ENCODE measurements at regions not wholly inside any gene's neighbourhood (a gene's known extent, or its start where the extent isn't known, plus 50 kb on each side); places are given as distances from the start of the nearest gene placed in this dataset.

GRCh38 chr16:77540646-77541045 lies 105.8 kb upstream of the ADAMTS18 start:
- Histone ChIP-seq H3K4me2 (ENCODE audit: low read depth, low read length, poor library complexity, severe bottlenecking) (no peak overlapping the region), H3K4me1 (ENCODE audit: low read length) (no peaks in the 10 kb centered on the region), H3K79me2 (ENCODE audit: low read length) (no peaks in the 10 kb centered on the region), H3K27ac (ENCODE audit: low read length) (no peak overlapping the region), H3K9me2 (replicated peaks; ENCODE audit: insufficient read depth, low read length) (no peaks in the 10 kb centered on the region), H3K36me3 (ENCODE audit: insufficient read depth, low read length) (no peaks in the 10 kb centered on the region), H3K4me3 (ENCODE audit: low read length) (no peak overlapping the region), H2AFZ (ENCODE audit: low read length) (no peak overlapping the region), H3K27me3 (ENCODE audit: low read length) (no peaks in the 10 kb centered on the region), H4K20me1 (ENCODE audit: insufficient read depth, low read depth, low read length) (no peaks in the 10 kb centered on the region), H3K9me3 (ENCODE audit: low read length) (no peaks in the 10 kb centered on the region), H3K9ac (ENCODE audit: low read length) (no peak overlapping the region)
- no peak for DNase-seq

GRCh38 chr16:77541165-77541564 lies 106.3 kb upstream of the ADAMTS18 start:
- H3K27me3 ChIP-seq (ENCODE audit: low read length): no peaks in the 10 kb centered on the region
- no peaks in the 10 kb centered on the region for H3K36me3 ChIP-seq (ENCODE audit: insufficient read depth, low read length)
- no peaks in the 10 kb centered on the region for H3K9me2 ChIP-seq (replicated peaks; ENCODE audit: insufficient read depth, low read length)
- no peaks in the 10 kb centered on the region for H4K20me1 ChIP-seq (ENCODE audit: insufficient read depth, low read depth, low read length)
- DNase-seq: no peak
- no peak overlapping the region for H3K9ac ChIP-seq (ENCODE audit: low read length)
- no peak overlapping the region for H3K4me3 ChIP-seq (ENCODE audit: low read length)
- H3K27ac ChIP-seq (ENCODE audit: low read length): no peak overlapping the region
- no peaks in the 10 kb centered on the region for H3K4me1 ChIP-seq (ENCODE audit: low read length)
- H3K79me2 ChIP-seq (ENCODE audit: low read length): no peaks in the 10 kb centered on the region
- no peak overlapping the region for H2AFZ ChIP-seq (ENCODE audit: low read length)
- H3K4me2 ChIP-seq (ENCODE audit: low read depth, low read length, poor library complexity, severe bottlenecking): no peak overlapping the region
- H3K9me3 ChIP-seq (ENCODE audit: low read length): no peaks in the 10 kb centered on the region

GRCh38 chr16:77548151-77548550 lies 113.3 kb upstream of the ADAMTS18 start:
- Histone ChIP-seq H3K36me3 (ENCODE audit: insufficient read depth, low read length) (no peaks in the 10 kb centered on the region), H3K4me1 (ENCODE audit: low read length) (no peaks in the 10 kb centered on the region), H3K27me3 (ENCODE audit: low read length) (no peaks in the 10 kb centered on the region), H2AFZ (ENCODE audit: low read length) (no peak overlapping the region), H3K4me3 (ENCODE audit: low read length) (no peak overlapping the region), H4K20me1 (ENCODE audit: insufficient read depth, low read depth, low read length) (no peaks in the 10 kb centered on the region), H3K9me3 (ENCODE audit: low read length) (no peaks in the 10 kb centered on the region), H3K79me2 (ENCODE audit: low read length) (no peaks in the 10 kb centered on the region), H3K4me2 (ENCODE audit: low read depth, low read length, poor library complexity, severe bottlenecking) (no peak overlapping the region), H3K27ac (ENCODE audit: low read length) (no peak overlapping the region), H3K9ac (ENCODE audit: low read length) (no peak overlapping the region), H3K9me2 (replicated peaks; ENCODE audit: insufficient read depth, low read length) (no peaks in the 10 kb centered on the region)
- no peak for DNase-seq

- Histone ChIP-seq H3K27me3 (ENCODE audit: low read length) (no peaks in the 10 kb centered on the region), H3K36me3 (ENCODE audit: insufficient read depth, low read length) (no peaks in the 10 kb centered on the region), H3K9me3 (ENCODE audit: low read length) (no peaks in the 10 kb centered on the region), H3K9ac (ENCODE audit: low read length) (no peak overlapping the region), H3K4me2 (ENCODE audit: low read depth, low read length, poor library complexity, severe bottlenecking) (no peak overlapping the region), H3K4me1 (ENCODE audit: low read length) (no peaks in the 10 kb centered on the region), H2AFZ (ENCODE audit: low read length) (no peak overlapping the region), H3K79me2 (ENCODE audit: low read length) (no peaks in the 10 kb centered on the region), H4K20me1 (ENCODE audit: insufficient read depth, low read depth, low read length) (no peaks in the 10 kb centered on the region), H3K9me2 (replicated peaks; ENCODE audit: insufficient read depth, low read length) (no peaks in the 10 kb centered on the region), H3K27ac (ENCODE audit: low read length) (no peak overlapping the region), H3K4me3 (ENCODE audit: low read length) (no peak overlapping the region)
- DNase-seq: no peak
Observed at GRCh38 chr16:77548766-77549165, 113.9 kb upstream of the ADAMTS18 start.

- Histone ChIP-seq H3K9ac (ENCODE audit: low read length) (no peak overlapping the region), H3K36me3 (ENCODE audit: insufficient read depth, low read length) (no peaks in the 10 kb centered on the region)
- no peak for DNase-seq
Observed at GRCh38 chr16:77549876-77550275, 115.0 kb upstream of the ADAMTS18 start.

GRCh38 chr16:77551357-77551756 lies 116.5 kb upstream of the ADAMTS18 start:
- Histone ChIP-seq H3K27ac (ENCODE audit: low read length) (no peak overlapping the region), H3K79me2 (ENCODE audit: low read length) (no peaks in the 10 kb centered on the region), H3K9ac (ENCODE audit: low read length) (no peak overlapping the region), H3K9me2 (replicated peaks; ENCODE audit: insufficient read depth, low read length) (no peaks in the 10 kb centered on the region), H4K20me1 (ENCODE audit: insufficient read depth, low read depth, low read length) (no peaks in the 10 kb centered on the region), H3K4me1 (ENCODE audit: low read length) (no peaks in the 10 kb centered on the region), H3K27me3 (ENCODE audit: low read length) (no peaks in the 10 kb centered on the region), H2AFZ (ENCODE audit: low read length) (no peak overlapping the region), H3K9me3 (ENCODE audit: low read length) (no peaks in the 10 kb centered on the region), H3K4me2 (ENCODE audit: low read depth, low read length, poor library complexity, severe bottlenecking) (no peak overlapping the region), H3K36me3 (ENCODE audit: insufficient read depth, low read length) (no peaks in the 10 kb centered on the region), H3K4me3 (ENCODE audit: low read length) (no peak overlapping the region)
- DNase-seq: peak; percentile 29

More at GRCh38 chr16:77549876-77550275, 115.0 kb upstream of the ADAMTS18 start:
- Histone ChIP-seq H3K4me2 (ENCODE audit: low read depth, low read length, poor library complexity, severe bottlenecking) (no peak overlapping the region), H3K27me3 (ENCODE audit: low read length) (no peaks in the 10 kb centered on the region), H3K9me2 (replicated peaks; ENCODE audit: insufficient read depth, low read length) (no peaks in the 10 kb centered on the region), H3K4me3 (ENCODE audit: low read length) (no peak overlapping the region), H3K4me1 (ENCODE audit: low read length) (no peaks in the 10 kb centered on the region), H3K27ac (ENCODE audit: low read length) (no peak overlapping the region), H3K79me2 (ENCODE audit: low read length) (no peaks in the 10 kb centered on the region), H4K20me1 (ENCODE audit: insufficient read depth, low read depth, low read length) (no peaks in the 10 kb centered on the region), H3K9me3 (ENCODE audit: low read length) (no peaks in the 10 kb centered on the region), H2AFZ (ENCODE audit: low read length) (no peak overlapping the region)

GRCh38 chr16:77553130-77553529 lies 118.3 kb upstream of the ADAMTS18 start:
- H3K27ac ChIP-seq (ENCODE audit: low read length): no peak overlapping the region
- no peak overlapping the region for H3K9ac ChIP-seq (ENCODE audit: low read length)
- H3K36me3 ChIP-seq (ENCODE audit: insufficient read depth, low read length): no peaks in the 10 kb centered on the region
- H3K4me1 ChIP-seq (ENCODE audit: low read length): no peaks in the 10 kb centered on the region
- H3K9me3 ChIP-seq (ENCODE audit: low read length): no peaks in the 10 kb centered on the region
- no peaks in the 10 kb centered on the region for H3K79me2 ChIP-seq (ENCODE audit: low read length)
- no peak for DNase-seq
- no peaks in the 10 kb centered on the region for H3K9me2 ChIP-seq (replicated peaks; ENCODE audit: insufficient read depth, low read length)
- H3K4me2 ChIP-seq (ENCODE audit: low read depth, low read length, poor library complexity, severe bottlenecking): no peak overlapping the region
- H3K27me3 ChIP-seq (ENCODE audit: low read length): no peaks in the 10 kb centered on the region
- no peaks in the 10 kb centered on the region for H4K20me1 ChIP-seq (ENCODE audit: insufficient read depth, low read depth, low read length)
- no peak overlapping the region for H3K4me3 ChIP-seq (ENCODE audit: low read length)
- H2AFZ ChIP-seq (ENCODE audit: low read length): no peak overlapping the region

GRCh38 chr16:77555126-77555525 lies 120.3 kb upstream of the ADAMTS18 start:
- no peak overlapping the region for H3K9ac ChIP-seq (ENCODE audit: low read length)
- DNase-seq: no peak
- H4K20me1 ChIP-seq (ENCODE audit: insufficient read depth, low read depth, low read length): no peaks in the 10 kb centered on the region
- no peaks in the 10 kb centered on the region for H3K4me1 ChIP-seq (ENCODE audit: low read length)
- no peak overlapping the region for H2AFZ ChIP-seq (ENCODE audit: low read length)
- no peak overlapping the region for H3K4me2 ChIP-seq (ENCODE audit: low read depth, low read length, poor library complexity, severe bottlenecking)
- H3K36me3 ChIP-seq (ENCODE audit: insufficient read depth, low read length): no peaks in the 10 kb centered on the region
- H3K4me3 ChIP-seq (ENCODE audit: low read length): no peak overlapping the region
- H3K9me2 ChIP-seq (replicated peaks; ENCODE audit: insufficient read depth, low read length): no peaks in the 10 kb centered on the region
- H3K9me3 ChIP-seq (ENCODE audit: low read length): no peaks in the 10 kb centered on the region
- no peak overlapping the region for H3K27ac ChIP-seq (ENCODE audit: low read length)
- H3K27me3 ChIP-seq (ENCODE audit: low read length): no peaks in the 10 kb centered on the region
- no peaks in the 10 kb centered on the region for H3K79me2 ChIP-seq (ENCODE audit: low read length)

- H3K9me2 ChIP-seq (replicated peaks; ENCODE audit: insufficient read depth, low read length): no peaks in the 10 kb centered on the region
- no peaks in the 10 kb centered on the region for H3K4me1 ChIP-seq (ENCODE audit: low read length)
- no peak for DNase-seq
- no peaks in the 10 kb centered on the region for H3K79me2 ChIP-seq (ENCODE audit: low read length)
- no peak overlapping the region for H3K4me3 ChIP-seq (ENCODE audit: low read length)
- no peak overlapping the region for H3K9ac ChIP-seq (ENCODE audit: low read length)
- H4K20me1 ChIP-seq (ENCODE audit: insufficient read depth, low read depth, low read length): no peaks in the 10 kb centered on the region
- no peak overlapping the region for H3K4me2 ChIP-seq (ENCODE audit: low read depth, low read length, poor library complexity, severe bottlenecking)
- no peaks in the 10 kb centered on the region for H3K9me3 ChIP-seq (ENCODE audit: low read length)
- no peaks in the 10 kb centered on the region for H3K27me3 ChIP-seq (ENCODE audit: low read length)
- no peaks in the 10 kb centered on the region for H3K36me3 ChIP-seq (ENCODE audit: insufficient read depth, low read length)
- H2AFZ ChIP-seq (ENCODE audit: low read length): no peak overlapping the region
- no peak overlapping the region for H3K27ac ChIP-seq (ENCODE audit: low read length)
Observed at GRCh38 chr16:77555791-77556190, 121.0 kb upstream of the ADAMTS18 start.

Data from Karpas-422 (cell line).